UCSD-AML1 (cell line): ENCODE measurements at regions not wholly inside any gene's neighbourhood (a gene's known extent, or its start where the extent isn't known, plus 50 kb on each side); places are given as distances from the start of the nearest gene placed in this dataset.

Experiments used
- DNase-seq: peaks from one replicate; lab custom pipeline; 2025; ENCODE audit not compliant: unreplicated experiment; lab: John Stamatoyannopoulos, UW

GRCh38 chrX:4320436-4320947, 607.0 kb upstream of the PRKX start:
- DNase-seq, result no peak

- no peak for DNase-seq
These were observed 602.4 kb upstream of the PRKX start for GRCh38 chrX:4315891-4316290.

DNA sequence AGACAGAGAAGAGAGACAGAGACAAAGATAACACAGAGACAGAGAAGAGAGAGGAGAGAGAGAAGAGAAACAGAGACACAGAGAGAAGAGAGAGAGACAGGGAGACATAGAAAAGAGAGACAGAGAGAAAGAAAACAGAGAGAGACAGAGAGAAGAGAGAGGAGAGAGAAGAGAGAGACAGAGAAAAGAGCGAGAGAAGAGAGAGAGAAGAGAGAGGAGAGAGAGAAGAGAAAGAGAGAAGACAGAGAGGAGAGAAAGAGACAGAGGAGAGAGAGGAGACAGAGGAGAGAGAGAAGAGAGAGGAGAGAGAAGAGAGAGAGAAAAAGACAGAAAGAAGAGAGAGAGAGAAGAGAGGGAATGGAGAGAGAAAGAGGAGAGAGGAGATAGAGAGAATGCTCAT, 601.1 kb upstream of the PRKX start:
- DNase-seq, result no peak

DNA sequence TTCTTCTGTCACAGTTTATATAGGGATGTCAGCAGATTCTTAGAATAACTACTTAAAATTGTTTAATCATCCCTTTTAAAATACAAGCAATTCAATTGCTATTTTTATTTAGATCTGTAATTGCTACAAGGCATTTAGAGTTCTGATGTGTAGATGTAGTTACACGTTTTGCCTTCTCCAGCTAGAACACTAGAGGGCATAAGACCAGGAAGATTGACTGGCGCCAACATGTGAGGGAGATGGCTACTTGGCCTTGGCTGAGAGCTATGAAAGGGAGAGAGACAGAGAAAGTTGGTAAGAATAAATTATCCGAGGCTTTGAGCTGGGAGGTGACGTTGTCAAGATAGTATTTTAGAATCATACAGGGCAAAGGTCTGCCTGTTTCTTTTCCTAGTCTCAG, 563.7 kb upstream of the PRKX start:
- DNase-seq, result no peak

DNA sequence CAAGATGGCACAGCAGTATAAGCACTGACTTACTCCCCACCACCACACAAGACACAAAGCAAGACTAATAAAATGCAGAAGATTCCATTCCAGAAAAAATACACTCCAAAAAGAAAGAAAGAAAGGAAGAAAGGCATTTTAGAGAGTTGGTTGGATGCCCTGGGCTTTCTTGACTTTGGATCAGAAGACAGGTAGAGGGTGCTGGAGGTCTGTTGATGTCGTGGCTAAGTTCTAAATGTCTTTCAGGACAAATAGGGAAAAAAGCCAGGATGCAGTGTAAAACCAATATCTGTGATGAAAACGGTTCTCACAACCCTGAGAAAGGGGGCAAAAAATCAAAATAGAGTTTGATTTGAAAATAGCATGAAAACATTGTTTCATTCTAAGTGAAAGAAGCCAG, 555.2 kb upstream of the PRKX start:
- DNase-seq, result no peak

- DNase-seq, result no peak
These were observed 551.6 kb upstream of the PRKX start for GRCh38 chrX:4265036-4265435.

DNA sequence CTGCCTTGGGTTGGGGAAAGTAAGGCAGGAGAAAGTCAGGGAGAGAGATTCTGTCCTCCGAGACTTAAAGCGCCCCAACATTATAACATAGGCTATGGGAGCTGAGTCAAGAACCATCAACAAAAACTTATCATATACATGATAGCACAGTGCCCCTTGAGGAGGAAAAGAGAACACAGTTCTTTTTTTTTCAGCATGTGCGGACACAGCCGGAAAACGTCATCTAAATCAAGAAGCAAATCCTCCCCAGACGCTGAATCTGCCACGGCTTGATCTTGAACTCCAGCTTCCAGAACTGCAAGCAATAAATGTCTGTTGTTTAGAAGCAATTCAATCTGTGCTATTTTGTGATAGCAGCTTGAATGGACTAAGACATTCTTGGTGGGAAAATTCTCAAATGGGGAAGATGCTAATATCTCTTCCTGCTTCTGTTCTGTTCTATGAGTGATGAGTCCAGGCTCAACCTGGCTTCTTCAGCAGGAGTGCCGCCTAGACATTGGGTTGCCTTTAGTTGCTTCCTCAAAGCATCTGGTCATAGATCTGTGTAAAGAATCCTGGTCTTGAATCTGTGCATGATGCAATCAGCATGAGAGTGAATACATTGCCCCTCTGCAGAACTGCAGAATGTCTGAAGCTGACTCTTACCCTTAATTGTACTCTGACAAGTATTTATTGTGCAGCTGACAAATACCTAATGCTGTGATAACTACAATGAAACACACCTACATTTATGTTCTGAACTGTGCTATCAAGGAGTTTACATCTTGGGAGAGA, 549.8 kb upstream of the PRKX start:
- no peak for DNase-seq

GRCh38 chrX:4253092-4253491, 539.6 kb upstream of the PRKX start:
- peak; percentile 19 for DNase-seq

- no peak for DNase-seq
These were observed 536.0 kb upstream of the PRKX start for GRCh38 chrX:4249401-4249800.

- DNase-seq, result no peak
These were observed 530.3 kb upstream of the PRKX start for GRCh38 chrX:4243759-4244158.

DNA sequence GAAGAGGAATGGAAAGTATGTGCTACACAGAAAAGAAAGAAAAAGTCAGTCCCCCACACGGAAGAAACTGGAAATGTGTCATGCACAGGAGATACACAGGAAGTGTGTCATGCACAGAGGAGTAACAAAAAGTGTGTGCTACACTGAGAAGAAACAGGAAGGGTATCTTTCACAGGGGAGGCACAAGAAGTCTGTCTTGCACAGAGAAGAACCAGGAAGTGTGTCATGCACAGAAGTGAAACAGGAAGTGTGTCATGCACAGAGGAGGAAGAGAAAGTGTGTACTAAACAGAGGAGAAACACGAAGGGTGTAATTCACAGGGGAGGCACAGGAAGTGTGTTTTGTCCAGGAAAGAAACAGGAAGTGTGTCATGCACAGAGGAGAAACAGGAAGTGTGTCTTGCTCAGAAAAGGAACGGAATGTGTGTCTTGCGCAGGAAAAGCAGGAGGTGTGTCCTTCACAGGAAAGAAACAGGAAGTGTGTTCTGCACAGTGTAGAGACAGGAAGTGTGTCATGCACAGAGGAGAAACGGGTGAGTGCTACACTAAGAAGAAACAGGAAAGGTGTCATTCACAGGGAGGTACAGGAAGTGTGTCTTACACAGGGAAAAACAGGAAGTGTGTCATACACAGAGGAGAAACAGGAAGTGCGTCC, 527.2 kb upstream of the PRKX start:
- no peak for DNase-seq

- DNase-seq, result no peak
These were observed 526.4 kb upstream of the PRKX start for GRCh38 chrX:4239650-4240540.

GRCh38 chrX:4238916-4239315, 525.5 kb upstream of the PRKX start:
- DNase-seq, result no peak

- DNase-seq, result no peak
These were observed 511.6 kb upstream of the PRKX start for GRCh38 chrX:4225086-4225485.

- DNase-seq, result no peak
These were observed 493.5 kb upstream of the PRKX start for GRCh38 chrX:4206941-4207340.

- DNase-seq, result no peak
These were observed 484.5 kb upstream of the PRKX start for GRCh38 chrX:4197971-4198370.

GRCh38 chrX:4193500-4194155, 480.2 kb upstream of the PRKX start:
- no peak for DNase-seq

- DNase-seq, result no peak
These were observed 472.9 kb upstream of the PRKX start for GRCh38 chrX:4186331-4186730.

GRCh38 chrX:4185086-4185485, 471.6 kb upstream of the PRKX start:
- DNase-seq, result no peak

- no peak for DNase-seq
These were observed 469.0 kb upstream of the PRKX start for GRCh38 chrX:4182408-4182806.

DNA sequence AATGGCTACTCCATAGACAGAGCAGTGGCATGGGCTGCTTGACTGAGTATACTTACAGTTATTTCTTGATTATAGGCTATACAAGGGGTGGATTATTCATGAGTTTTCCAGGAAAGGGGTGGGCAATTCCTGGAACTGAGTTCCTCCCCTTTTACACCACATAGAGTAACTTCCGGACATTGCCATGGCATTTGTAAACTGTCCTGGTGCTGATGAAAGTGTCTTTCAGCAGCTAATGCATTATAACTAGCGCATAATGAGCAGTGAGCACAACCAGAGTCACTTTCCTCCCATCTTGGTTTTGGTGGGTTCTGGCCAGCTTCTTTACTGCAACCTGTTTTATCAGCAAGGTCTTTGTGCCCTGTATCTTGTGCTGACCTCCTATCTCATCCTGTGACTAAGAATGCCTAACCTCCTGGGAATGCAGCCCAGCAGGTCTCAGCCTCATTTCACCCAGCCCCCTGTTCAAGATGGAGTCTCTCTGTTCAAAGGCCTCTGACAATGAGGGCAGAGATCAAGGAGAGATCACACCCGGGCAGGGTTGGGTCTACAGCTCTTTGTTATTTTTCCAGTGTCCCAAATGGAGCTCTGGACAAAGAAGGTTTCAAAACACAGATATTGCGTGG, 468.4 kb upstream of the PRKX start:
- no peak for DNase-seq
